HEK293T (cell line): ENCODE measurements at regions not wholly inside any gene's neighbourhood (a gene's known extent, or its start where the extent isn't known, plus 50 kb on each side); places are given as distances from the start of the nearest gene placed in this dataset.

ENCODE experiments used
- CTCF ChIA-PET: fragments of 350-600 bp; formaldehyde crosslinking; extraction: SDS; loops from one replicate; lab custom pipeline; 2021; ENCODE audit warnings: antibody characterized with exemption, inconsistent platforms; lab: Yijun Ruan, JAX
- POLR2A ChIA-PET: fragments of 350-600 bp; formaldehyde crosslinking; extraction: SDS; loops from one replicate; lab custom pipeline; 2020; ENCODE audit warnings: antibody characterized with exemption, inconsistent platforms; lab: Yijun Ruan, JAX
- DNase-seq: peaks from one replicate; pipeline ENCODE4 v3.0.0; 2012; ENCODE audit warnings: mixed read lengths; ENCODE audit errors: extremely low spot score
- ARNT ChIP-seq: fragments of 450-650 bp; IDR thresholded peaks from 2 replicates; pipeline ENCODE4 v1.6.1; 2017; ENCODE audit warnings: mild to moderate bottlenecking
- BHLHE40 ChIP-seq: fragments of 450-650 bp; IDR thresholded peaks from 2 replicates; pipeline ENCODE4 v1.6.1; 2016; ENCODE audit warnings: mild to moderate bottlenecking, moderate library complexity, borderline replicate concordance
- CTBP1 ChIP-seq: fragments of 450-650 bp; IDR thresholded peaks from 2 replicates; pipeline ENCODE4 v1.6.1; 2016; ENCODE audit warnings: borderline replicate concordance
- ELF4 ChIP-seq: fragments of 450-650 bp; IDR thresholded peaks from 2 replicates; pipeline ENCODE4 v1.6.1; 2017; ENCODE audit warnings: antibody characterized with exemption
- FOXA1 ChIP-seq: fragments of 450-650 bp; IDR thresholded peaks from 2 replicates; pipeline ENCODE4 v1.6.1; 2016; ENCODE audit warnings: mild to moderate bottlenecking
- FOXK2 ChIP-seq: fragments of 450-650 bp; IDR thresholded peaks from 2 replicates; pipeline ENCODE4 v1.6.1; 2016; ENCODE audit warnings: mild to moderate bottlenecking
- FOXM1 ChIP-seq: fragments of 450-650 bp; IDR thresholded peaks from 2 replicates; pipeline ENCODE4 v1.6.1; 2017; ENCODE audit warnings: mild to moderate bottlenecking, borderline replicate concordance
- HDGF ChIP-seq: fragments of 450-650 bp; IDR thresholded peaks from 2 replicates; pipeline ENCODE4 v1.6.1; 2017; ENCODE audit warnings: antibody characterized with exemption, borderline replicate concordance
- L3MBTL2 ChIP-seq: fragments of 450-650 bp; conservative IDR thresholded peaks from 2 replicates; pipeline ENCODE4 v1.6.1; 2016; ENCODE audit warnings: mild to moderate bottlenecking
- LEF1 ChIP-seq: fragments of 450-650 bp; IDR thresholded peaks from 2 replicates; pipeline ENCODE4 v1.6.1; 2017; ENCODE audit warnings: mild to moderate bottlenecking, borderline replicate concordance
- NFRKB ChIP-seq: fragments of 450-650 bp; IDR thresholded peaks from 2 replicates; pipeline ENCODE4 v1.6.1; 2016; ENCODE audit warnings: mild to moderate bottlenecking, moderate library complexity
- PKNOX1 ChIP-seq: fragments of 450-650 bp; IDR thresholded peaks from 2 replicates; pipeline ENCODE4 v1.6.1; 2016
- SP1 ChIP-seq: fragments of 450-650 bp; IDR thresholded peaks from 2 replicates; pipeline ENCODE4 v1.6.1; 2017
- SUZ12 ChIP-seq: fragments of 450-650 bp; IDR thresholded peaks from 2 replicates; pipeline ENCODE4 v1.6.1; 2016; ENCODE audit warnings: mild to moderate bottlenecking
- TARDBP ChIP-seq: fragments of 450-650 bp; IDR thresholded peaks from 2 replicates; pipeline ENCODE4 v1.6.1; 2016
- ZNF384 ChIP-seq: fragments of 450-650 bp; IDR thresholded peaks from 2 replicates; pipeline ENCODE4 v1.6.1; 2016

DNA sequence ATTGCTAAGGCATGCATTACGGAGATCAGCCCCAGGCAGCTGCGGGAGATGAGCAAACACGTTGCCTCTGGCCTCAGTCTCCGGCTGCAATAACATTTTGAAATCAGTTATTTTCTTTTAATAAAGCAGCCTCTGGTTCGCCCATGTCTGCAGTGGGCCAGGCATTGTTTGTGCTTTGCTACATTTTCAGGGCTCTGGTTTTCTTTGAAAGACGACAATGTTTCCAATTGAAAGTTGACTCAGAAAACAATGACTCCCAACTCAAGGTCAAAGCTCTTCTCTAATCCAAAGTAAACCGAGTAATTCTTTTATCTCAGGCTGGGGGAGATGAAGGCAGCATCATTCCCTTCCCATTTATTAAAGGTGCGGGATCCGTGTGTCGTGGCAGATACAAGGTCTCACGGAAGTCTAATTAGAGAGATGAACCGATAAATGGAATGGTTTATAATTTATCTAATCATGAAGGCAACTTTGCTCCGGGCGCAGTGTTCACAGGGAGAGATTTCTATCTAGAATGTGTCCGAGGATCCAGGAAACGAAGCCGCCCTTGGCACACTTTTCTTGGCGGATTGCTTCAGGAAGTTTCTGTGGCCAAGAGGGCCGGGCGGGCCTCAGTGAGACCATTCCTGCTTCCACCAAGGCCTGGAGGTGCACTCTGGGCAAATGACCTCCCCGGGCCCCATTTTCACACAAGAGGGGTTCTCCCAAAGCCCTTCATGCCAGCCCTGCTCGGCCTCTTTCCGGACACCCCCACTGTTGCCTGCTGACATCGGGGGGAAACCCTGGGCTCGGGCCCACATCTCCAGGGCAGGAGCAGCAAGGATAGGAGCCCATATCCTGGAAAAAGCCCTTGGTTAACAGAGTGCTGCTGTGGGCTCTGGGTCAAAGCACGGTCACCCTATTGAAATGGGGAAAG lies 811.4 kb downstream of the BRD1 start:
- DNase-seq: no peak
- TF ChIP-seq ZNF384 (no peak), TARDBP (no peak), ELF4 (no peak), BHLHE40 (no peak), LEF1 (no peak), FOXM1 (no peak), FOXK2 (no peak), CTBP1 (no peak), HDGF (no peak), PKNOX1 (no peak), SUZ12 (no peak)
- CTCF ChIA-PET: no interaction called here
- POLR2A ChIA-PET: no interaction called here

DNA sequence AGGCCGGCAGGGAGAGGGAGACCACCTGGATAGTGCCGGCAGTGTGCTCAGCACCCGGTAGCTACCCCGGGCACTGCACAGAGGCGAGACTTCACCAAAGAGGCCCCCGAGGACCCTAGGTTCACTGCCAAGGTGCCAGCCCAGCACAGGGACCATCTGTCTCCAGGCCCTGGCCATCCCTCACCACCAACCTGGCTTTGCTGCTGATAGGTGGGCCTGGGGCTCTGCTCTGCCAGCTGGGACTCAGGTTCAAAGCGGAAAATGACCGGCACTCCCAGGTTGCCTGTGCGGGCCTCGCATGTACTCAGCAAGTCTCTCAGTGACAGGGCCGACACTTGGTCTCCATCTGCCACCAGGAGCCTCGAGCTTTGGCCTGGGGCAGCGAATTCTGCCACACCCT lies 812.2 kb downstream of the BRD1 start:
- DNase-seq: no peak
- CTCF ChIA-PET: no interaction called here
- POLR2A ChIA-PET: no interaction called here
- no peak for TF ChIP-seq FOXK2
- no peak for TF ChIP-seq FOXA1
- no peak for TF ChIP-seq L3MBTL2
- TF ChIP-seq SP1: no peak
- no peak for TF ChIP-seq ELF4
- no peak for TF ChIP-seq HDGF
- no peak for TF ChIP-seq FOXM1
- no peak for TF ChIP-seq CTBP1
- no peak for TF ChIP-seq SUZ12
- TF ChIP-seq BHLHE40: no peak
- no peak for TF ChIP-seq LEF1
- TF ChIP-seq ZNF384: no peak
- TF ChIP-seq PKNOX1: no peak
- no peak for TF ChIP-seq TARDBP
- TF ChIP-seq ARNT: no peak
- no peak for TF ChIP-seq NFRKB

- ChIA-PET CTCF (no interaction called here), POLR2A (no interaction called here)
- TF ChIP-seq FOXK2 (no peak), ELF4 (no peak), HDGF (no peak), TARDBP (no peak), L3MBTL2 (no peak), FOXA1 (no peak)
Measured at GRCh38 chr22:49014227-49015201, 813.2 kb downstream of the BRD1 start.

GRCh38 chr22:49013707-49014106 lies 814.0 kb downstream of the BRD1 start:
- no peak for TF ChIP-seq HDGF
- no peak for TF ChIP-seq FOXK2
- no peak for TF ChIP-seq ELF4
- TF ChIP-seq BHLHE40: no peak
- TF ChIP-seq LEF1: no peak
- CTCF ChIA-PET: no interaction called here
- DNase-seq: no peak

More at GRCh38 chr22:49014227-49015201, 813.2 kb downstream of the BRD1 start:
- no peak for DNase-seq

DNA sequence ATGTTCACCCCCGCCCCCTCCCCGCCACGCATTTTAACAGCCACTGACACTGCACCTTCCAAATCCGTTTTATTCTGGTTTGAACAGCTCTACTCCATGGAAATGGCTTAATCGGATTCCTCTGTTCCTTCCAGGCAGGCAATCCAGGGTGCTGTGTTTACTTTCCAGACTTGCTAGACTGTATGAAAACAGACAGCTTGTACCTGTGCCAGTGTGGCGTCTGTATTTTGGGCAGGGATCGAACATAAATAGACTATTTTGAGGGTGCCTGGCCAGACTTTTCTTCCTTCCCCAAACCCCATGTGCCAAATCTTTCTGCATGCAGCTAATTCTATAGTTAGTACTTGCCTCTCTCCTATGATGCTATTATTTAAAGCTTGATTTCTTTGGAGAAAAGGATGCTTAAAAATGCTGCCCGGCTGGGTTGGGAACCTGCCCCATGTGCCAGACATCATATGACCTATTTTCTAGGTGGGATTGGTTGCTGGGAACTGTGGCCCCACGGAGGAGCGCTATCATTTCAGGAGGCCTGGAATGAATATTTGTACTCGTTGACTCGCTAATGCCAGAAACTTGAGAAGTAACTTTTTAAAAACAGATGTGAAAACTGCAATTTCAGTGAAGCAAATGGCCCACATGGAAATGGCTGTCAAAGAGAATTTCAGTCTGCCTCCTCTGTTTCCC lies 814.8 kb downstream of the BRD1 start:
- ChIA-PET CTCF (no interaction called here), POLR2A (no interaction called here)
- no peak for DNase-seq
- TF ChIP-seq FOXA1 (no peak), FOXK2 (no peak), FOXM1 (no peak), BHLHE40 (no peak), ZNF384 (no peak), L3MBTL2 (no peak), TARDBP (no peak), CTBP1 (no peak), ARNT (no peak), NFRKB (no peak)

More at GRCh38 chr22:49013707-49014106, 814.0 kb downstream of the BRD1 start:
- POLR2A ChIA-PET: no interaction called here
